NCI-H187 treated with DMSO at 0.1 percent for 48 hours (cell line): ENCODE measurements at regions not wholly inside any gene's neighbourhood (a gene's known extent, or its start where the extent isn't known, plus 50 kb on each side); places are given as distances from the start of the nearest gene placed in this dataset.

ENCODE experiments used
- DNase-seq: peaks from one replicate; lab custom pipeline; 2025; lab: John Stamatoyannopoulos, UW

DNA sequence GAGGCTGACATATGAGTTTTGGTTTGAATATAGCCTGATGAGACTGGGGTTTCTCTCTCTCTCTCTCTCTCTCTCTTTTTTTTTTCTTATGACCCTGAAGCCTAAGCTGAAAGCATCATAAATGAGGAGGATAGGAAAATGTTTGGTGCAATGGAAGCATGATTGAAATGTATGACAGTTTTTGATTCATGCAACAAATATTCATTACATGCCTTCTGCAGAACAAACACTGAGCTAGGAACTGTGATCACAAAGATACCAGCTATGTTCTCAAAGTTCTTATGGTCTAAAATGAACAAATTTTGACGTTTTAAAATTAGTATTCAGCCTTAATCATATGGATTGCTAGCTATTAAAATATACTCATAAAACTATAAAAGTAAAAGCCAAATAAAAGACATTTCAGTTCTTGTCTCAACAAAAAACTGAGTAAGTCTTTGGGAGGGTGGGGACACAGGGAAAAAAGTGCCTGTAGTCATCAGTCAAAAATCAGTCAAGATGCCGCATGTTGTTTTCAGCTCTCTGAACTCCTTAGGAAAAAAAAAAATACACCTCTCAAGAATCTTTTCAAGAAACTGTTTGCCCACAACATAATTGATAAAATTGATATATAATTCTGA is 57.2 kb downstream of the NKX6-1 start:
- no peak for DNase-seq

- DNase-seq: no peak
These were observed 59.1 kb downstream of the NKX6-1 start for GRCh38 chr4:84439996-84440395.

DNA sequence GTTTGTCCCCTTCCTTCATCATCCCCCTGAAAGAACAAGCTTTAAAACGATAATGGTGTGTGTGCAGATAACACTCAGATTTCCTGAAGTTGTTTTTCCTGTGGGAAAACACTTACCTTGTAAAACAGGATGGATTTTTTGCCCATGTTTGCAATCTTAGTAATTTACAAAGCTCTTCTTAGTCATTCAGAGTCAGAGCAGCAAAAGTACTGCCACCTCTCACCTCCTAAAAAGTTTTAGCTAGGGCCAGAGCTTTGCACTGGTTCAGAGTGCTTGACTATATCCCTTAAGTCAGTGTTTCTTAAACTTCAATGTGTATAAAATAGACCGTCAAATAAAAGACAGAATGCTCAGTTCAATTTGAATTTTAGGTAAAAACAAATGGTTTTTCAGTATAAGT is 62.3 kb downstream of the NKX6-1 start:
- DNase-seq: no peak

- DNase-seq: no peak
These were observed 64.7 kb downstream of the NKX6-1 start for GRCh38 chr4:84434344-84434743.

DNA sequence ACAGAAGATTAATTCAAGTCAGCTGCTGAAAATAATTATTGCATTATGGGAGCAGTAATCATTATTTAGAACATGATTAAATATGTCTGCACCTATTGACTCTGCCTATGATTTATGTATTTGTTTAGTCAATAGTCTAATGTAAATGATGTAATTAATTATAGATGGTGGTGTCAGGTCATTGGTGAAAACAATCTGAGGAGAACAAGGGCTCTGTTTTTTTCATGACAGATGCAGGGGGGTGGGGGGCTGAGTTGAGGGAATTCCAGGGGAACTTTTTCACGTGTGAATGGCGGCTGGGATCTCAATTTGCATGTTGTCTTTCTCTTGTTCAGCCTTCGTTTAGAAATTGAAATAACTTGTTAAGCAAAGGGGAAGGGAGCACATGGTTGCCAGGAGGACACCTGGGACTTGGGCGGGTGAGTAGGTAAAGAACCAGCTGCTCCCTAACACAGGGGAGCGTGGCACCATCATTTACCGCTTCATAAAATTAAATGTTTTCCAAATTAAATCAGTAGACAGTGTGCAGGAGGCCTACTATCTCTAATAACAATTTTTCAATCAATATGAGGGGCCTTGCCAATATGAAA is 65.4 kb downstream of the NKX6-1 start:
- no peak for DNase-seq

DNA sequence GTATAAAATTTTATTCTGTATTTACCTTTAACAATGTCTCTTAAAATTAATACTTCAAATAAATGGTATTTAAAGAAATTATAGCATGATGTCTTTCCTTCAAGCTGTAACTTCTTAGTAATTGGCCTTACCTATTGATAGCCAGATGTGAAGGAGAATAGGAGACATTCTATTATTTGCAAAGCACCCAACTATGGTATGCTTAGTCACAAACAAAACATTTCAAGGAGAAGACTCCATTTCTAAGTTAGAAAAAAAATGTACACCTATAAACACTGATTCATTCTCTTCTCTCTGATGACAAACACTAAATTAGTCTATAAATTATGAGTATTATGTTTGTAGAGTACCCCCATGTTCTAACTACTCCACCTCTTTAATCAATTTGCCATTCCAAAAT is 66.4 kb downstream of the NKX6-1 start:
- DNase-seq: no peak

DNA sequence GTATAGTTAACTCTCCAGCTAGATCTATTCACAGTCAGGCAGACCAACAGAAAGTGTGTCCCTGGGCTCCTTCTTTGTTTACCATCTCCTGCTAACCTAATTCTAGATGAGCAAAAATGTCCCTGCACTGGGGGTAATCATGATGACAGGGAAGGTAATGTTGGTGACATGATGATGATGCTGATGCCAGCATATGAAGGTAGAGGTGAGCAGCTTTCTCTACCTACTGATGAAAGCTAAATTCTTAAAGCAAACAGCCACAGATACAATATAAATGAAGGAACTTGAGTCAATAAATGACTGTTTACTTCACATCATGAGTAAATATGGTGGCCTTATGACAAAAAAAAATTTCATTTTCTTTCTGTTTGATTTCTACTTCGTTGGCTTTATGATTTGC is 78.5 kb downstream of the NKX6-1 start:
- no peak for DNase-seq

- no peak for DNase-seq
These were observed 79.9 kb downstream of the NKX6-1 start for GRCh38 chr4:84419201-84419600.

GRCh38 chr4:84417997-84418709 is 80.9 kb downstream of the NKX6-1 start:
- DNase-seq: peak; percentile 57

DNA sequence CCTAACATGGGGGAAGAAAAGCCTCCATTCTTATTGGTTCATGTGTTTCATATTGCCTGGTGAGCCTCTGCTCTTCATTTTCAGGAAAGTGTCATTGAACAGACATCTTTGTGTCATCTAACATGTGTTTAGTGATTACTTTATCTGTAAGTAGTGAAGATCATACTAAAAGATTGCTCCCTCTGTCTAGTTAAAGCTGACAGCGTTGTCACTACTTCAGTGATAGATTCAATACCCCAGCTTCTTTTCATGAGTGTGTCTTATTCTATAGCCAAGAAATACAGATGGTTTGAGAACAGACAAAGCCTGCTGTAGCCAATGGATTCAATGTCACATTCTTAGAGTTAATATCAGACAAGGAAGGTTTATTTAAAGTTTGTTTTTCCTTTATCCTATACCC is 85.1 kb downstream of the NKX6-1 start:
- DNase-seq: no peak

- DNase-seq: no peak
These were observed 85.6 kb downstream of the NKX6-1 start for GRCh38 chr4:84413480-84413879.

- no peak for DNase-seq
These were observed 87.0 kb downstream of the NKX6-1 start for GRCh38 chr4:84412062-84412461.

DNA sequence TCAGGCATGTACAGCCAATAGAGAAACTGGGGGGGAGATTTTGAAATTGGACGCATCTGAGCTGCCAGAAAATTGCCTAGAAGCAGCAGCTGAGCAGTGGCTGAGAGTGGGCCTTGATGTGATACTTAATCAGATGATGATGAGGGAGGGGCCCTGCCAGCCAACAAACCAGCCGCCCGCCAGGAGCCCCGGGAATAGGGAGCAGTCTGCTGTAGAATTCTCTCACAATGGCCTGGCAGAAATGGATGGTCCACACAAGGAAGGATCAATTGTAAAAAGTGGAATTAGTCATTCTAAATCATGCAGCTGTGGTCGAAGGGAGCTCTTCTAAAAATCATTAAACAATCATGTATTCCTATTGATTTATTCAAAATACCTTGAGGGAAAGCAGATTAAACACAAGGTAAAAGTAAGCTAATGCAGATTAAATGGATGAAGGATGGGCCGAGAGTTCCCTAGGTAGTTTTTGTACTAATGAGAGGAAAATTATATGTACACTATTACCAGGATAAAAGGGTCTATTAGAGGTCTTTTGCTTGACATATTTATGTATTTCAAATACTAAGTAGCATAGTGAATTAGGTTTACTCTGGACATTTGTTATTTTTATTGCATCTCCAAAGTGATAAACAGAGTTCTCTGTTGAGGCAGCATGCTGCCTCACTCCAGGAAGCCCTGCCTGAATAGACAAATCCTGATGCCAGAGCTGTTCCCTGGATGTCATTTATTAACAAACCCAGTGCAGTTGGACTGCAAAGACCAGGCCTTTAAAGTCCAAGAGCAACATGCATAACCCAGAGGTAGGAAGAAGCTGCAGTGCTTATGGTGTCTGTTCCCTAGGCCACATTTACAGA is 91.3 kb downstream of the NKX6-1 start:
- DNase-seq: no peak

- no peak for DNase-seq
These were observed 95.4 kb downstream of the NKX6-1 start for GRCh38 chr4:84403656-84404055.

GRCh38 chr4:84401701-84402306 is 97.3 kb downstream of the NKX6-1 start:
- DNase-seq: no peak

DNA sequence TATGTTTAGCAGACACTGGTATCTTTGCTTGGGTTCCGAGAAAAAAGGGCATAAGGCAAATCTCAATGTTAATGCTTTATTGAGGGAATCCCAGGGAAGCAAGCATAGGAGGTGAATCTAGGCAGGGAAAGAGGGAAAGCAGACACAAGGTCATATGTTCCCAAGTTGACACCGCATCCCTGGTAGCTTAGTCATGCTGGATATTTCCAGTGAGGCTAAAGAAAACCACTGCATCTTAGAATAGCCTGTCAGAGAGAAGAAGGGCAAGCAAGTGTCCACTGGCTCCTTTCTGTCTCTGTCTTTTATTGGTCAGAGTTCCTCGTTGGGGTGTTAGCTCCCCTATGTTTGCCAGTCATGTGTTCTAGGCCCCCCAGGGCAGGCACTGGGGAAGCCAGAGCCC is 104.7 kb downstream of the NKX6-1 start:
- no peak for DNase-seq

DNA sequence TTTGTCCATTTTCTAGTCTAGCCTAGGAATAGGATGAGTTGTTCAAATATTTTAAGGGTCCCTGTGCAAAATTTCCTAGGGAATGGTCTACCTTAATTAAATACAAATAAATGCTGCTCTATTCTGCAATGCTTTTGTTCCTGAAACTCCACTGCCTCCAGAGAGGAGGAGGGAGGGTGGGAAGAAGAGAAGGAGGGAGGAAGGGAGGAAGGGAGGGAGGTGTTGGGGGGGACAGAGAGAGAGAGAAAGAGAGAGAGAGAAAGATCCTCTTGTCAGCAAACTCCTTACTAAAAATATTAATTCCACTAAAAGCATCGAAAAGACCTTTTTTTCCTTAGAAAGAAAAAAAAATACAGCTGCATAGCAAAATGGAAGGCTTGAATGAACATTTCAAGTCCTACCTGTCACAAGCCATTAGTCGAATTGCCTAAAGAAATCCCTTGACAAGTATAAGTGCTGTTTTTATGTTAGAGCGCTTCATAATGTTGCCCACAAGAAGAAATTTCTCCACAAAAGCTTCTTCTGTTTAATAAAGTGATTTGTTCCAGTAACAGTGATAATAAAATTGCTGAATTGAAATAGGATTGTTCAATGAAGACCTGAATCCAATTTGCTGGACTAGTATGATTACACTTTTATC is 106.0 kb downstream of the NKX6-1 start:
- DNase-seq: no peak

DNA sequence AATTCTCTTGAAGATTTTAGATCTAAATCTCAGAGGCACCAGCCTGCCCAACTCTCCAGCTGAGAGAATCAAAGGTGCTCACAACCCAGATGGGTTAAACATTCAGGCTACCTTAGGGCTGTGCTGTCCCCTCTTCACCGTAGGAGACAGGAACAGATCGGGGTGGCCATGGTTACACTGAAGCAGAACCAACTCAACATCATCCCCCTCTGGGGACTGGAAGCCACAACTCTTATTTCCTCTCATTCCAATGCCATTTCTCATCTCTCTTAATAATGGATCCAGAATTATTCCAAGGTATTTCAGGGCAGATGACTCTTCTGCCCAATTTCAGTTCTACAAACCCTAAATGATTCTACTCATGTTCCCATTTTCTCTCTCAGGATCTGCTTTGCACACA is 109.7 kb downstream of the NKX6-1 start:
- DNase-seq: no peak

DNA sequence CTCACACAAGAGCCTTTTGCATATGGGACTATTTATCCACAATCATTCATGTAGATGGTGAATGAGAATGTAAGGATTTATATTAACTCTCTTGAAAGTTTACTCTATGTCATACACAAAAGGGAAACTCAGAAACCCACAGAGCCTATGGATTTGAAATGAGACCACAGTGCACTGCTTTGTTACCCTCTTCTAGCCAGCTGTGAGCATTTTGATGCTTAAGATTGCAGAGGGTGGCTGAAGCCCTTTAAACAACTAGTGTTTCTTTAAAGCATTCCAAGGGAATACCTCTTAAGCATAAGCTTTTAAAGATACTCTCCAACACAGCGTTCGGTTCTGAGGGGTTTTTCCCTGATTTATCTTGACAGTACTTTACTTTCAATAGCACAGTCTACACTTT is 113.9 kb downstream of the NKX6-1 start:
- no peak for DNase-seq

DNA sequence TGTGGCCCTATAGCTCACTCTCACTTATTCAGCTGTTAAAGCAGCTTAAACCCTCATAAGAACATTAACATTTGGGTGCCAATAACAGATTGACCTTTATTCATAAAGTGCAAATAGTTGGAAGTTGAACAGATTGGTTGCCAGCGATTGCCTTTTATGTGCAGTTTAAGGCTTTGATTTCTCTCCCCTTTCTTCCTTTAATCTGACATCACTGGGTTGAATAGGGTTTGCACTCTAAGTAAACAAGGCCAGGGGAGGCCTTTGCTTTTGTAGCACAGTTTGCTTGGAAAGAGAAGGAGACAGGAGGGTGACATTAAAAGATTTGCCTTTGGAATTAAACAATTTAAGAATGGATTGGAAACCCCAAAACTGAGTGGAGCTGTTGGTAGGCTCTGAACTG is 114.3 kb downstream of the NKX6-1 start:
- DNase-seq: no peak

DNA sequence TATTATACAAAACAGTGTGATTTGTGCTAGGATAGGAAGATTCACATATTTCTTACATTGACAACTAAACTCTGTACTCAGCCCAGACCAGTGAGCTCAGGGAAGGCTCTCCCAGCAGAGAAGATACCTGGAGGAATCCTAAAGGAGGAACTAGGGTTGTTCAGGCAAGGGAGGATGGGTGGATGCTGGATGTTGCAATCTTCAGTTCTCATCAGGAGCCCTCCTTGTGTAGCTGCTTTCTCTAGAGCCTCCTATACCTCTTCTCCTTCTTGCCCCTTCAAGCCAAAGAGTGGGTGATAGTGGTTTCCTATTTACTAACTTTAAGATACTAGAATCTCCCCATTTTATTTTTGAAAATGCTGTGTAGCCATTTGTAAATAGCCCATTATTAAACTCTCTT is 117.3 kb downstream of the NKX6-1 start:
- no peak for DNase-seq
